Sciatic nerve (tissue), 2 donors: ENCODE measurements at regions not wholly inside any gene's neighbourhood (a gene's known extent, or its start where the extent isn't known, plus 50 kb on each side); places are given as distances from the start of the nearest gene placed in this dataset.

Experiments used
- ATAC-seq: fragments of 200-7000 bp; cut with Tn5 transposase; one replicate; pipeline ENCODE4 v1.9.1; 2020; ENCODE audit warnings: mild to moderate bottlenecking, moderate library complexity
- DNase-seq: peaks from one replicate; pipeline ENCODE4 v3.0.0-alpha.2; 2020; ENCODE audit warnings: low spot score
- intact Hi-C: fragments of 100-400 bp; cut with DNase I; formaldehyde crosslinking; loops from one replicate; pipeline ENCODE4 v1.14.2; 2022
- donor health status: DM: no; HTN: no; CAD: no.
- donor health status: DM: no; HTN: no; CAD: no.

DNA sequence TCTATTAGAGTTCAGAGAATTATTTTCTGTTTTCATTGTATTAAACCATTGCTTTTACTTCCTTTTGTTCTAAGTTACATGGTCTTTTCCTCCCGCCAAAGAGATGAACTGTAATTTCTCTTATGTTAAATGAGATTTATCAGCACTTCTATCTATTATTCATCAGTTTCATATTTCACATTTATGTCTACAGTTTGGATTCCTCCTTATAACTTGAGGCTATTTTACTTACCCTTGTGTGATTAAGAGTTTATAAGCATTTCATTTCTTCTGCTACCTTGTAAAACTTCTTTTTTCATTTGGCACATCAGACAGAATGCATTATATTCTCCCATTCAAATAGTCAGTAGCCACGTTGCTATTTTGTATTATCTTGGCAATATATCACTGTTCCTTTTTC lies 248.2 kb downstream of the PLA2G4A start:
- no peak for ATAC-seq
- intact Hi-C loops: no loop called here
- no peak for DNase-seq

DNA sequence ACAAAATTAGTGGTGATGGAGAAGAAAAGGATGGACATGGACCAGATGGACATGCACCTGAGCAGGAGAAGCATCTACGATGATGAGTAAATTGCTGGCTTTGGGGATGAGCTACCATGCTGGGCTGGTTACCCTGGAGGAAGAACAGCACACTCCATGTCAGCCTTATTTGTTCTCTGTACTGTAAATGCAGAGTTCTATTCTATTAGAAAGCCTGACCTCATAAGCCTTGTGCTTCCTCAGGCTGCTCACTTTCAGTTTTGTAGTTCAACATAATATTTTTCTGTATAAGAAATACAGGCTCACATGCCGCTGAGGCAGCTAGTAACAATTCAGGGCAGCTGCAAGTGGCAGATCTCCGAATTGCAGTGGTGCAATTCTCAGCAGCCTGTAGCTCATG lies 249.6 kb downstream of the PLA2G4A start:
- intact Hi-C loops: no loop called here
- DNase-seq (no peak), ATAC-seq (no peak)

DNA sequence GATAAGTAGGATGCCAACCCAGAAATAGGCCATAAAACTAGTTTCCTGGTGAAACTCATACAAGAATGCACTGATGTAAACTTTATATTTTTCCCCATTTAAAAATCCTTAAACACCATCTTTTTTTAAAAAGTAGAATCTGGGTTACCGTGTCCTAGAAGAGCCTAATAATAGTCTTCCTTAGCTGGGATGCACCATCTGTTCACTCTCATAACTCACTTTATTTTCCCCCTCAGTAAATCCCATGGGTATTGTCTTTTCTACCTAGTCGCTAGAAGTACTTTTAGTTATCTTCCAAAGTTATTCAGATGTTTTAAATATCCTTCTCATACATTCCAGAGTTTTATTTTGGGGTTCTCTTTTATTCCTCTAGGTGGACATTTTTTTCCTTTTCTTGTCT lies 250.2 kb downstream of the PLA2G4A start:
- intact Hi-C loops: no loop called here
- DNase-seq: no peak
- ATAC-seq: no peak

DNA sequence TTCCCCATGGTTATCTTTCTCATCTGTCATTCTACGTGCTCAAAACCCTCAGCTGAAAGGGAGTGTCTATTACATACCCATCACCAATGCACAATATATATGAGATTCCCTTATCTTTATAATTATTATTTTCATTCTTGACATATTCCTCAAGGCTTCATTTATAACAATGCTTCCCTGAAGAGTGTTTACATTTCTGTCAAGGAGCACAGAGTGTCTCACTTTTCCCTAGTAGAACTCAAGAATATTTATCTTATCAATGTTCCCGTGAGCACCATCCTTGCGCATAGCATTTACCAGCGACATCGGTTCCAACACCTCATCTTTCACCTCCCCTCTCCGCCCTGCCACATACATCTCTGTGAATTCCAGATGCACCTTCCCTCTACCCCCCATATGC lies 250.6 kb downstream of the PLA2G4A start:
- no peak for DNase-seq
- ATAC-seq: no peak
- intact Hi-C loops: no loop called here

DNA sequence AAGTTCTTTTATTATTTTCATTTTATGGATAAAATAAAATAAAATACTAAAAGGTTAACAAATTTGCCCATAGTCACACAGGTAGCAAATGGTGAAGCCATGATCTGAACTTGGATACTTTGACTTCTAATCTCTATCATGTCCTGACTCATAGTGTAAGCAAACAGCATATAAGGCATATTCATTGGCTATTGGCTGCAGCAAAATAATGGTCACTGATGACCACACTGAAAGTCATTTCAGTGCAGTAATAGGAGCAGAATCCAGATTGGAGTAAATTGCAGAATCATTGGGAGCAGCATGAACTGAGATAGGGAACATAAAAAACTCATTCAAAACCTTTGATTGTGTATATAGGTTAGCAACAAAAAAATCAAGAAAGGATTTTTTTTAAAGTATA lies 262.9 kb downstream of the PLA2G4A start:
- ATAC-seq: no peak
- intact Hi-C loops: no loop called here

DNA sequence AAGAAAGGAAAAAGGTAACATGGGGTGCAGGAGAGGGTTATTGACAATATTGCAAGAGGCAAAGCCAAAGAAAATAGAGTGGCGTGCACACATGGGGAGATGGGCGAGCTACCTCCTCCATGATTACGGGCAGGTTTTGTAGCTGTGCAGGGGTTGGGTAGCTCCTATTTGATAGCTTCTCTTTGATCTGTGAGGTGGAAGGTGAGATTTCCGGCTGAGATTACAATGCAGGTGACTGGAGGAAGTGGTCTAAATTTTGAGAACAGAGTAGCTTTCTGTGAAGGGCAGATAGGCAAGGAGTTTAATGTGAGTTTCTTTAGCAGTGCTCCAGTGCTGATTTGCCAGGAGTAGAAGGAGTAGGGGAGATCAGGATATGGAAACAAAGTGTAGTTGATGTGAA lies 263.4 kb downstream of the PLA2G4A start:
- ATAC-seq (no peak), DNase-seq (no peak)
- intact Hi-C loops: no loop called here

More for the DNA sequence above, 262.9 kb downstream of the PLA2G4A start:
- no peak for DNase-seq

DNA sequence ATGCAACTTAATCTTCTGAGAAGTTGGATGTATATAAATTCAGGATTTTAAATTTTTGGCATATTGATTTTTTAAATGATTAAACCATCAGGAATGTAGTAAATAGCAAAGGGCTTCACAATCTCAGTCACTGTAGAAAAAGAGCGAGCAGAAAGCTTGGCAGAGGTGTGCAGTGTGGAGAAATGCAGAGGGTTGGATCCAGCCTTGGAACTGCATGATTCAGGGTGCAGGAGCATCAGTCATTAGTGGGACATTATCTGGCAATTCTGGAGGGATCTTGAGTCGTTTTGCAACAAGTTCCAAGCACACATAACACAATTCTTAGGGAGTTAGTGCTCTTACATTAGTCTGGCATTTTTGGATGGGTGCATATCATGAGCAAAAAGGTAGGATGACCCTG lies 267.9 kb downstream of the PLA2G4A start:
- intact Hi-C loops: no loop called here
- ATAC-seq: no peak

DNA sequence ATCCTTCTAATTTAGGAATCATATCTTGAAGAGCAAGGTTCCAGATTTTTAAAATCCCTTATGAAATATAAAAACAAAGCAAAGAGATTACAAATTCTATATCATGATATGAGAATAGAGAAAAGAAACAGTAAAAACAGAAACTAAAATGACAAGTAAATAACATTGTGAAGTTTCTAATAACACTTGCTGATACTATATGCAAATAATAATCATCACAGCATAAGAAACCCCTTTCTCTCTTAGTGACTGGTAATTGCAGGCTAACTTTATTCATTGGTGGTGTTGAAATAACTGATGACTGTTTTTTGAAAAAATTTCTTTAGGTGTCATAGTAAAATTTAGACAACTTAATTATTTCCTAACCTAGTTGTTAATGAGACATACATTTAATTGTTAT lies 281.6 kb downstream of the PLA2G4A start:
- intact Hi-C loops: no loop called here

More for the DNA sequence above, 267.9 kb downstream of the PLA2G4A start:
- DNase-seq: no peak

DNA sequence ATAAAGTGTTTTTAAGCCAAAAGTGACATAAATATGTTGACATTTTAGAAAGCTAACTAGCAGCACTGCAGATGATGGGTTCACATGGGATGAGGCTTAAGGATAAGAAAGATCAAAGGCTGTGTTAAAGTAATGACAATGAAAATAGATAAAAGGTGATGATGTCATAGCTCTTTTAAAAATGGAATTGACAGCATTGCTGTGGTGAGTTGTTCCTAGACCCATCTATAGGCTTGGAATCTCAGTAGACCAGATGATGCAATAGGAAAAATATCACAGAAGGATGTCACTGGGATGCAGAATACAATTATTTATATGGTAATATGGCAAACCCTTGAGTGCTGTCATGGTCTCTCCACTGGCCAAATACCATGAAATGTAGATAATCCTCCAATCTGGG lies 286.0 kb downstream of the PLA2G4A start:
- DNase-seq (no peak), ATAC-seq (no peak)
- intact Hi-C loops: no loop called here

More for the DNA sequence above, 281.6 kb downstream of the PLA2G4A start:
- ATAC-seq: no peak
- no peak for DNase-seq

DNA sequence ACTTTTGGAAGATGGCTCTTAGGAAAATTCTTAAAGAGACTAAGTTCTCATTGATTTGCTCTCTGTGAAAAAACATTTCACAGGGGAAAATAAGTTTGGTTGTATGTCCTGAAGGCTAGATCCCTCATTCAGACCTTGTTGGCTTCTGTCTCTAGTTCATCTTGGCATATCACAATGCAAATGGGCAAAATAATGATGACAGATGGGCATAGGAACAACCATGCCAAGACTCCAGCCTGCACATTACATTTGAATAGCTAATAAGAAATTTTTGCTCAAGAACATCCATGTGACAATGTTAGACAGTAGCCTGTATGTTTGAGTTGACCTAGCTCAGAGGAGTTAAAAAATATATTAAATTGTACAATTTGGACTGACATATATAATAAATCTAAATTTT lies 292.9 kb downstream of the PLA2G4A start:
- ATAC-seq (no peak), DNase-seq (no peak)
- intact Hi-C loops: no loop called here

DNA sequence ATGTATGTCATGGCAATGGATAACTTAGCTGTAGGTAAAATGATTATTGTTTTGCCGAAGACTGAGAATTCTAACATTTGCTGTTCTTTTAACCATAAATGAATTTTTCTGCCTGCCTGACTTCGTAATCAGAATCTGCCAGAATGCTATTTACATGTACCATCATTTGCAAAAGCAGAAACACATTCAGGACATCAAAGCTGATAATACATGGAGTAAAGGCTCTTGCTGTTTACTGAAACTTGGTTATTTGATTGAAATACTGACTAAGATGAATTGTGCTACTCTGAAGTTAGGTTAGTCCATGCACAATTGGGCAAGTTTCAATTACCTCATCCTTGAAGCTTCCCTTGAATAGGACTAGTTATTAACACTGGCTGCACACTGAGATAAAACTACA lies 293.8 kb downstream of the PLA2G4A start:
- ATAC-seq (no peak), DNase-seq (no peak)
- intact Hi-C loops: no loop called here

DNA sequence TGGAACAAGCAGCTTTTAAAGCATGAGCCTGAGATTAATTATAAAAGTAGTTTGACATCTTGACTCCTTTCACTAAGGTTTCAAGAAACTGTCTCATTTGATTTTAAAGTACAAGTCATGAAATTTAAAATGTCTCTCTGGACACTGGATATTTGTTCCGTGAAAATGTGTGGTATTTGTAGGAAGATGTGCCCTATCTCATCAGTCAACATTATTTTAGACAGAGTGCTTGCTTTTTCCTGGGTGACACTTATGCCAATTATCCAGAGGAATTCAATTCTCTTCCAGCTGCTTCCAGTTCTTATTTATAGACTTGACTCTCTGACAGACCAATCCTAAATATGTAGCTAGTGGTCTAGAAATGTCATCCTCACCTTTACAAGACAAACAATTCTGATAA lies 300.4 kb downstream of the PLA2G4A start:
- DNase-seq: no peak
- intact Hi-C loops: no loop called here
- no peak for ATAC-seq

DNA sequence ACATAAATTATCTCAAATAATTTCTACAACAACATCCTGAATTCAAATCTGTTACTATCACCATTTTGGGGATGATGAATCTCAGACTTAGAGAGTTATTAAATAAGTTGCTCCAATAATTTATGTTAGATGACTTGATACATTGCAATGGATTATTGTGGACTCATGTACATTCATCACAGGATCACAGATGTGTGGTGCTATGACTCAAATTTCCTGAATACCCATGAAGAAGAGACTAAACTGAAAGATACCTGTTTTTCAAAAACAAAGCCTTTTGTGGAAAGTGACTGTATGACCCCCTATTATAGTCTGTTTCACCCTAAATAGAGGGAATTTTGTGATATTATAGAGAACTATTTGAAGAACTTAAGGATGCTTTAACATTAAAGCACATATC lies 315.0 kb downstream of the PLA2G4A start:
- ATAC-seq (no peak), DNase-seq (no peak)
- intact Hi-C loops: no loop called here

DNA sequence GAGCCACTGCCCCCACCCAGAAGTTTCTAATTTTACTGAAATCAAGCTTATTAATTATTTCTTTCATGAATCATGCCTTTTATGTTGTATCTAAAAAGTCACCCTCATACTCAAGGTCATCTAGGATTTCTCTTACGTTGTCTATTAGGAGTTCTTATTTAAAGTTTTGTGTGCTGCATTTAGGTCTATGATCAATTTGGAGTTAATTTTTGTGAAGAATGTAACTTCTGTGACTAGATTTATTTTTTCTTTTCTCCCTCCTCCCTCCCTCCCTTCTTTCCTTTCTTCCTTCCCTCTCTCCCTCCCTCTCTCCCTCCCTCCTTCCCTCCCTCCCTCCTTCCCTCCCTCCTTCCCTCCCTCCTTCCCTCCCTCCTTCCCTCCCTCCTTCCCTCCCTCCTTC lies 317.6 kb downstream of the PLA2G4A start:
- no peak for ATAC-seq
- intact Hi-C loops: loop anchor here (5.0 kb wide), 1 partner anchor 1474 kb away; no protein-coding TSS in a partner anchor
- DNase-seq: no peak

DNA sequence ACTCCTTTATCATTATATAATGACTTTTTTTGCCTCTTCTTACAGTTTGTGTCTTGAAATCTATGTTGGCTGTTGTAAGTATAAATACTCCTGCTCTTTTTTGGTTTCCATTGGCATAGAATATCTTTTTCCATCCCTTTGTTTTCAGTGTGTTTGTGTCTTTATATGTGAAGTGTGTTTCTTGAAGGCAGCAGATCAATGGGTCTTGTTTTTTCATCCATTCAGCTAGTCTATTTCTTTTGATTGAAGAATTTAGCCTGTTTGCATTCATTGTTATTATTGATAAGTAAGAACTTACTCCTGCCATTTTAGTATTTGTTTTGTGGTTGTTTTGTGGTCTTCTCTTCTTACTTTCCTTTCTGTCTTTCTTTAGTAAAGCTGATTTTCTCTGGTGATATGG lies 322.8 kb downstream of the PLA2G4A start:
- intact Hi-C loops: no loop called here
- no peak for ATAC-seq

DNA sequence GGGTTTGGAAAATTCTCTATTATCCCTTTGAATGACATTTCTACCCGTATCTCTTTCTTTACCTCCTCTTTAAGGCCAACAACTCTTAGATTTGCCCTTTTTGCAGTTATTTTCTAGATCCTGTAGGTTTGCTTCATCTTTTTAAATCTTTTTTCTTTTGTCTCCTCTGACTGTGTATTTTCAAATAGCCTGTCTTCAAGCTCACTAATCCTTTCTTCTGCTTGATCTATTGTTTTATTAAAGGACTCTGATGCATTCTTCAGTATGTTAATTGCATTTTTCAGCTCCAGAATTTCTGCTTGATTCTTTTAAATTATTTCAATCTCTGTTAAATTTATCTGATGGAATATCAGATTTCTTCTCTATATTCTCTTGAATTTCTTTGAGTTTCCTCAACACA lies 324.3 kb downstream of the PLA2G4A start:
- no peak for ATAC-seq
- intact Hi-C loops: no loop called here

More for the DNA sequence above, 322.8 kb downstream of the PLA2G4A start:
- no peak for DNase-seq

DNA sequence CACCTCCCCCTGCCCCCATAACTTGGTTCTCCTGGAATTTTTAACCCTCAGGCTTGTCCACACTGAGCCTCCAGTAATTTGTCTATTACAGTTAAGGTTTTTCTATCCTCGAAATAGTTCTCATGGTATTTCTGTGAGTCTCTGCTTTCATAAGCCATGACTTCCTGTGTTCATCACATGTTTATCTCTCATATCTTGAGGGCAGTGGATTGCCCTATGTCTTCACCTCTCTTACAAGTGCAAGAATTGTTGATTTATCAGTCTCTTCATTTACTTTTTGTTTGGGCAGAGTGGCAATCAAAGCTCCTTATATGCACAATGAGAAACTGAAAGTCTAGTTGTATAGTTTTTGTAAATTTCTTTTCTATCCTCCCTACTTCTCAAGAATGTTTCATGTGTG lies 328.4 kb downstream of the PLA2G4A start:
- ATAC-seq (no peak), DNase-seq (no peak)
- intact Hi-C loops: no loop called here

More for the DNA sequence above, 324.3 kb downstream of the PLA2G4A start:
- DNase-seq: no peak

DNA sequence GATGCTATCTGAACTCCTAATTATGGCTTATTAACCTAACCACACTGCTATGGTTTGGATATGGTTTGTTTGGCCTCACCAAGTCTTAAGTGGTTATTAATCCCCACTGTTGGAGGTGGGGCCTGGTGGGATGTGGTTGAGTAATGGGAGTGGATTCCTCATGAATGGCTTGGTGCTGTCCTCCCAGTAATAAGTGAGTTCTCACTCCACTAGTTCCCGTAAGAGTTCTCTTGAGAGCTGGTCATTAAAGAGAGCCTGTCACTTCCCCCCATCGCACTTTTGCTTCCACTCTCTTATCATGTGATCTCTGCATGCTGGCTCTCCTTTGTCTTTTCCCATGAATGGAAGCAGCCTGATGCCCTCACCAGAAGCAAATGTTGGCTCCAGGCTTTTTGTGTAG lies 328.8 kb downstream of the PLA2G4A start:
- no peak for ATAC-seq
- DNase-seq: no peak

DNA sequence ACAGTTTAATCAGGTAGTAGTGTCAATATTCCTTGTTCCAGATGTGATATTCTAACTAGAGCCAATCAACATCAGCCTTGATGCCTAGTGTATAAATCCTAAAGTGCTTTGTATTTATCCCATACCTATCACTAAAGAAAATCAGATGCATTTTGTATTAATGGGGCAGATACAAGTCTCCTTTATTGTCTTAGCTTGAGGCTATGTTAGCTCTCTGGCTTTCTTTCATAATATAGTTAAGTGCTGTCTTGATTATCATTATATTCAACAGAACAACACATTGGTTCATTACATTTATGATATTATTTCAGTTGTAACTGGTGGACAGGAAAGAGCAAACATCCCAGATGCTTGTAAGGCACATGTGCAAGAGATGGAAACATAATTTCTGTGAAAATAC lies 338.8 kb downstream of the PLA2G4A start:
- intact Hi-C loops: no loop called here
- ATAC-seq: no peak
- no peak for DNase-seq

More for the DNA sequence above, 328.8 kb downstream of the PLA2G4A start:
- intact Hi-C loops: no loop called here

DNA sequence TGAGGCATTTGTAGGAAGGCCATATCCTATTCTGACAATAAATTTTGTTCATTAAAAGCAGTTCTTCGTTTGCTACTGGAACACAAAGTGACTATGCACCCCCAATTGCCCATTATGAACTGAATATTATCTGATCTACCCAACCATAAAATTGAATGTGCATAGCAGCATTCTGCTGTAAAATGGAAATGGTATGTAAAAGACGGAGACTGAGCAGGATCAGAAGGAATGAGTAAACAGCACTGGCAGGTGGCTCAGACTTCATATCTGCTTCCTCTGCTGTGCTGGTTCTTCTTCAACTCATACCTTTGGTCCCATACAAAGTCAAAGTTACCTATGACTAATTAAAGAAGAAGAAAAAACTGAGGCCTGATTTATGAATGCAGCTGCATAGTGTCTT lies 339.5 kb downstream of the PLA2G4A start:
- ATAC-seq (no peak), DNase-seq (no peak)
- intact Hi-C loops: no loop called here

DNA sequence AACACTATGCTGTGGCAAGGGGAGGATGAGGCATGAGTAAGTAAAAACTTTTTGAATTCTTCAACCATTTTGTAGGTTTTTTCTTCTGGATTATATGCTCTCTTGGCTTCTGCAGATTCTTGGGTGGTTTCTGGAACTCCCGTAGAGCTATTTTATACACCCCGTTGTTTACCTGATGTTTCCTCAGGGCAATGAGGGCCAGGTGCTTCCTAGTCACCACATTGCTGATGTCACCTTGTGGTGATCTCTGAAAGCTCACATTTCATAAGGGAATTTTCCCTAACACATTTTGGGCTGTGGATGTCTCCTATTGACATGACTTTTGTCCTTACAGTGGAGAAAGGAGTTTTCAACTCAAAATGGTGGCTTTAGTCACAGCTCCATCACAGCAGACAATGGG lies 356.6 kb downstream of the PLA2G4A start:
- DNase-seq (no peak), ATAC-seq (no peak)
- intact Hi-C loops: no loop called here

DNA sequence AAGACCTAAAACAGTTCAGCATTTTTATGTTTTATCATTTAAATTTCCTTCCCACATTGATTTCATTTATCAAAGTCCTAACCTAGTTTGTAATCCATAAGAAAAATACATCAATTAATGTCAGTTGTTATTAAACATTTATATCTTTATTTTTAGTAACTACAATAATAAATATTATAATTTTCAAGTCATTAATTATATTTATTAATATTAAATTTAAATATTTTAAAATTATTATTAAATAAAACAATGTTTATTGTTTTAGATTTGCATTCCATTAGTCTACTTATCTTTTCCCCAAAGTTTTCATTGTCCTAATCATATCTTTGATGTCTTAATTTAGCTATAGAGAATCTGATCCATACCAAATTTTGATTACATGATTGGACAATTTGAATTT lies 368.9 kb downstream of the PLA2G4A start:
- intact Hi-C loops: no loop called here
- DNase-seq (no peak), ATAC-seq (no peak)
